MM.1S (cell line): ENCODE measurements at regions not wholly inside any gene's neighbourhood (a gene's known extent, or its start where the extent isn't known, plus 50 kb on each side); places are given as distances from the start of the nearest gene placed in this dataset.

Experiments used
- CTCF ChIP-seq: fragments of 300-600 bp; sonication (generic); IDR thresholded peaks from 2 replicates; pipeline ENCODE4 v1.5.1; 2016; ENCODE audit warnings: antibody characterized with exemption, low read length, mixed read lengths
- EZH2 ChIP-seq: fragments of 300-600 bp; sonication (generic); optimal IDR thresholded peaks from 2 replicates; pipeline ENCODE3; 2017; ENCODE audit warnings: low read depth, mild to moderate bottlenecking, antibody characterized with exemption, low read length, mixed read lengths

GRCh38 chr6:25010902-25011625 is 75.3 kb upstream of the RIPOR2 start:
- no peak for TF ChIP-seq CTCF
- TF ChIP-seq EZH2 = no peak
